Brain microvascular endothelial cell (primary cell): ENCODE measurements at regions not wholly inside any gene's neighbourhood (a gene's known extent, or its start where the extent isn't known, plus 50 kb on each side); places are given as distances from the start of the nearest gene placed in this dataset.

Experiments used
- DNase-seq: peaks from one replicate; pipeline ENCODE4 v3.0.0-alpha.2; 2020
- H3K27ac ChIP-seq: fragments of 250-450 bp; sonication (Bioruptor Pico); 2 replicates; pipeline ENCODE4 v1.5.1; 2020; ENCODE audit warnings: mild to moderate bottlenecking, moderate library complexity
- H3K27me3 ChIP-seq: fragments of 250-450 bp; sonication (Bioruptor Pico); replicated peaks from 2 replicates; pipeline ENCODE4 v1.5.1; 2020; ENCODE audit warnings: mild to moderate bottlenecking
- H3K36me3 ChIP-seq: fragments of 250-450 bp; sonication (Bioruptor Pico); replicated peaks from 2 replicates; pipeline ENCODE4 v1.5.1; 2020; ENCODE audit warnings: mild to moderate bottlenecking
- H3K4me3 ChIP-seq: 2 replicates; pipeline ENCODE4 v1.5.1; 2011; ENCODE audit warnings: low read depth, mild to moderate bottlenecking, control low read depth, low read length, moderate library complexity
- CTCF ChIP-seq: IDR thresholded peaks from 2 replicates; pipeline ENCODE4 v1.5.1; 2011; ENCODE audit warnings: low read depth, mild to moderate bottlenecking, moderate library complexity, low read length, control low read depth, inconsistent platforms; ENCODE audit errors: missing control alignments
- in situ Hi-C: cut with HindIII; loops from 2 replicates; pipeline ENCODE4 v1.10.0; 2017; ENCODE audit warnings: low sequenced_read_pairs, low pct_ligation_motif_present

- Histone ChIP-seq H3K36me3 (no peaks in the 10 kb centered on the region), H3K27ac (no peak overlapping the region), H3K27me3 (no peaks in the 10 kb centered on the region), H3K4me3 (no peak overlapping the region)
- DNase-seq: no peak
- in situ Hi-C loops: no loop called here
- no peak for TF ChIP-seq CTCF
These were observed 1106.6 kb upstream of the LCORL start for GRCh38 chr4:19128176-19128575.

GRCh38 chr4:19126903-19127302 lies 1105.3 kb upstream of the LCORL start:
- H3K4me3 ChIP-seq: no peak overlapping the region
- TF ChIP-seq CTCF: no peak
- H3K27ac ChIP-seq: no peak overlapping the region
- no peak for DNase-seq
- no peaks in the 10 kb centered on the region for H3K27me3 ChIP-seq
- in situ Hi-C loops: no loop called here
- no peaks in the 10 kb centered on the region for H3K36me3 ChIP-seq

- TF ChIP-seq CTCF: no peak
- Histone ChIP-seq H3K27me3 (no peaks in the 10 kb centered on the region), H3K36me3 (no peaks in the 10 kb centered on the region), H3K4me3 (no peak overlapping the region), H3K27ac (no peak overlapping the region)
- DNase-seq: no peak
- in situ Hi-C loops: no loop called here
These were observed 1102.1 kb upstream of the LCORL start for GRCh38 chr4:19123681-19124080.

GRCh38 chr4:19119904-19120560 lies 1098.5 kb upstream of the LCORL start:
- no peaks in the 10 kb centered on the region for H3K36me3 ChIP-seq
- H3K4me3 ChIP-seq: no peak overlapping the region
- no peaks in the 10 kb centered on the region for H3K27me3 ChIP-seq
- no peak for TF ChIP-seq CTCF
- in situ Hi-C loops: no loop called here
- no peak overlapping the region for H3K27ac ChIP-seq
- no peak for DNase-seq

- Histone ChIP-seq H3K4me3 (no peak overlapping the region), H3K36me3 (no peaks in the 10 kb centered on the region), H3K27ac (no peak overlapping the region), H3K27me3 (no peaks in the 10 kb centered on the region)
- DNase-seq: no peak
- no peak for TF ChIP-seq CTCF
- in situ Hi-C loops: no loop called here
These were observed 1095.5 kb upstream of the LCORL start for GRCh38 chr4:19117022-19117421.

GRCh38 chr4:19104176-19104575 lies 1082.6 kb upstream of the LCORL start:
- no peak for DNase-seq
- no peaks in the 10 kb centered on the region for H3K36me3 ChIP-seq
- in situ Hi-C loops: no loop called here
- H3K27ac ChIP-seq: no peak overlapping the region
- no peaks in the 10 kb centered on the region for H3K27me3 ChIP-seq
- no peak for TF ChIP-seq CTCF
- H3K4me3 ChIP-seq: no peak overlapping the region
